H9 (cell line): ENCODE measurements at regions not wholly inside any gene's neighbourhood (a gene's known extent, or its start where the extent isn't known, plus 50 kb on each side); places are given as distances from the start of the nearest gene placed in this dataset.

ENCODE experiments used
- DNase-seq: peaks from one replicate; pipeline ENCODE4 v3.0.0-alpha.2; 2017
- H2AFZ ChIP-seq: one replicate; pipeline ENCODE4 v1.6.1; 2013; ENCODE audit warnings: mild to moderate bottlenecking, low read length, control low read depth, moderate library complexity
- H2AK5ac ChIP-seq: 2 replicates; pipeline ENCODE4 v1.6.1; 2013; ENCODE audit warnings: low read length, control low read depth, mixed read lengths; ENCODE audit not compliant: insufficient read length
- H2BK120ac ChIP-seq: one replicate; pipeline ENCODE4 v1.6.1; 2013; ENCODE audit warnings: low read depth, mild to moderate bottlenecking, low read length, control low read depth, inconsistent platforms; ENCODE audit not compliant: poor library complexity, severe bottlenecking
- H2BK12ac ChIP-seq: 2 replicates; pipeline ENCODE4 v1.6.1; 2013; ENCODE audit warnings: low read length, control low read depth, mixed read lengths, low read depth; ENCODE audit not compliant: insufficient read length
- H2BK15ac ChIP-seq: 2 replicates; pipeline ENCODE4 v1.6.1; 2013; ENCODE audit warnings: low read depth, low read length, control low read depth
- H2BK20ac ChIP-seq: one replicate; pipeline ENCODE4 v1.6.1; 2013; ENCODE audit warnings: low read depth, mild to moderate bottlenecking, low read length, control low read depth, inconsistent platforms; ENCODE audit not compliant: poor library complexity, severe bottlenecking
- H2BK5ac ChIP-seq: 2 replicates; pipeline ENCODE4 v1.6.1; 2013; ENCODE audit warnings: low read length, control low read depth, mixed read lengths; ENCODE audit not compliant: insufficient read length
- H3K14ac ChIP-seq: 2 replicates; pipeline ENCODE4 v1.6.1; 2013; ENCODE audit warnings: low read length, control low read depth; ENCODE audit not compliant: insufficient read depth
- H3K18ac ChIP-seq: 2 replicates; pipeline ENCODE4 v1.6.1; 2013; ENCODE audit warnings: low read depth, mild to moderate bottlenecking, mixed read lengths, low read length, control low read depth; ENCODE audit not compliant: insufficient read length
- H3K23ac ChIP-seq: 2 replicates; pipeline ENCODE4 v1.6.1; 2013; ENCODE audit warnings: low read length, control low read depth, mixed read lengths, low read depth; ENCODE audit not compliant: insufficient read length
- H3K23me2 ChIP-seq: 2 replicates; pipeline ENCODE4 v1.6.1; 2013; ENCODE audit warnings: low read depth, mild to moderate bottlenecking, mixed read lengths, low read length, control low read depth; ENCODE audit not compliant: insufficient read length, poor library complexity, severe bottlenecking
- H3K27ac ChIP-seq: 2 replicates; pipeline ENCODE4 v1.5.1; 2013; ENCODE audit warnings: low read length, control low read depth, mixed read lengths, low read depth; ENCODE audit not compliant: insufficient read length
- H3K27me3 ChIP-seq: 2 replicates; pipeline ENCODE4 v1.6.1; 2013; ENCODE audit warnings: low read length, control low read depth, inconsistent platforms; ENCODE audit not compliant: insufficient read depth
- H3K4ac ChIP-seq: 2 replicates; pipeline ENCODE4 v1.6.1; 2013; ENCODE audit warnings: low read depth, mild to moderate bottlenecking, control low read depth, inconsistent platforms, low read length, moderate library complexity
- H3K4me1 ChIP-seq: 2 replicates; pipeline ENCODE4 v1.6.1; 2013; ENCODE audit warnings: low read length, control low read depth, inconsistent platforms; ENCODE audit not compliant: insufficient read depth
- H3K4me2 ChIP-seq: 2 replicates; pipeline ENCODE4 v1.6.1; 2013; ENCODE audit warnings: low read length, control low read depth, mixed read lengths; ENCODE audit not compliant: insufficient read length, insufficient read depth
- H3K56ac ChIP-seq: 2 replicates; pipeline ENCODE4 v1.6.1; 2013; ENCODE audit warnings: low read depth, mild to moderate bottlenecking, mixed read lengths, low read length, control low read depth; ENCODE audit not compliant: insufficient read length
- H3K79me1 ChIP-seq: 2 replicates; pipeline ENCODE4 v1.6.1; 2013; ENCODE audit warnings: low read depth, mild to moderate bottlenecking, moderate library complexity, low read length, control low read depth, inconsistent platforms; ENCODE audit not compliant: insufficient read depth, poor library complexity, severe bottlenecking
- H3K79me2 ChIP-seq: 2 replicates; pipeline ENCODE4 v1.6.1; 2013; ENCODE audit warnings: low read length, control low read depth, inconsistent platforms; ENCODE audit not compliant: insufficient read depth
- H3K9ac ChIP-seq: 2 replicates; pipeline ENCODE4 v1.6.1; 2013; ENCODE audit warnings: low read length, control low read depth, mixed read lengths; ENCODE audit not compliant: insufficient read length; ENCODE audit errors: extremely low read depth
- H3K9me3 ChIP-seq: one replicate; pipeline ENCODE4 v1.6.1; 2013; ENCODE audit warnings: low read depth, low read length, inconsistent platforms; ENCODE audit not compliant: control insufficient read depth
- H3T11ph ChIP-seq: one replicate; pipeline ENCODE4 v1.6.1; 2013; ENCODE audit warnings: mild to moderate bottlenecking, low read length, control low read depth, inconsistent platforms
- H4K20me1 ChIP-seq: one replicate; pipeline ENCODE4 v1.6.1; 2013; ENCODE audit not compliant: control insufficient read depth, insufficient read length, insufficient read depth
- H4K5ac ChIP-seq: 2 replicates; pipeline ENCODE4 v1.6.1; 2013; ENCODE audit warnings: low read depth, mild to moderate bottlenecking, mixed read lengths, low read length, control low read depth; ENCODE audit not compliant: insufficient read length
- H4K8ac ChIP-seq: replicated peaks from 2 replicates; pipeline ENCODE4 v1.6.1; 2013; ENCODE audit warnings: low read length, control low read depth, mixed read lengths, low read depth; ENCODE audit not compliant: insufficient read length
- H4K91ac ChIP-seq: 2 replicates; pipeline ENCODE4 v1.6.1; 2013; ENCODE audit warnings: low read depth, mild to moderate bottlenecking, moderate library complexity, mixed read lengths, low read length, control low read depth; ENCODE audit not compliant: insufficient read length
- H3K27ac Mint-ChIP-seq, 3 experiments: 2 replicates in 2 of 3; 3 replicates in 1 of 3; pipeline ENCODE4 v1.8.0; 2020 to 2021; ENCODE audit warnings: mixed read lengths in 3 of 3, mild to moderate bottlenecking in 1 of 3, moderate library complexity in 1 of 3
- H3K27me3 Mint-ChIP-seq: 2 replicates; pipeline ENCODE4 v1.8.0; 2021; ENCODE audit warnings: low read depth, mild to moderate bottlenecking, moderate library complexity, mixed read lengths
- H3K36me3 Mint-ChIP-seq, 3 experiments: 2 replicates in 2 of 3; 3 replicates in 1 of 3; pipeline ENCODE4 v1.8.0; 2020 to 2021; ENCODE audit warnings: low read depth in 3 of 3, mixed read lengths in 3 of 3; ENCODE audit not compliant: insufficient read depth in 1 of 3
- H3K4me1 Mint-ChIP-seq, 2 experiments: 2 replicates each; pipeline ENCODE4 v1.8.0; 2020; ENCODE audit warnings: mixed read lengths in 2 of 2
- H3K4me3 Mint-ChIP-seq, 2 experiments: 2 replicates in 1 of 2; 3 replicates in 1 of 2; pipeline ENCODE4 v1.8.0; 2020 to 2021; ENCODE audit warnings: mild to moderate bottlenecking in 2 of 2, mixed read lengths in 2 of 2, moderate library complexity in 1 of 2
- H3K9me3 Mint-ChIP-seq, 2 experiments: 2 replicates in 1 of 2; 3 replicates in 1 of 2; pipeline ENCODE4 v1.8.0; 2020; ENCODE audit warnings: mild to moderate bottlenecking in 2 of 2, mixed read lengths in 2 of 2, moderate library complexity in 1 of 2
- TF ChIP-seq, protein P1 (sequence below): fragments of 200-600 bp; sonication (generic); conservative IDR thresholded peaks from 3 replicates; pipeline ENCODE4 v1.8.0; 2021; ENCODE audit warnings: antibody characterized with exemption, mild to moderate bottlenecking

GRCh38 chr4:129254526-129254925, 158.6 kb downstream of the C4orf33 start:
- Histone ChIP-seq H3K9me3 (no peaks in the 10 kb centered on the region), H2BK20ac (no peak overlapping the region), H3K4ac (no peak overlapping the region), H3T11ph (no peak overlapping the region), H3K56ac (no peak overlapping the region), H4K20me1 (no peaks in the 10 kb centered on the region), H3K14ac (no peak overlapping the region), H3K23me2 (no peaks in the 10 kb centered on the region), H2BK15ac (no peak overlapping the region), H3K9ac (no peak overlapping the region), H2AK5ac (no peak overlapping the region), H3K23ac (no peak overlapping the region), H3K27ac (no peak overlapping the region), H2BK12ac (no peak overlapping the region), H4K8ac (no peak overlapping the region), H2BK120ac (no peak overlapping the region), H3K4me1 (no peaks in the 10 kb centered on the region), H4K5ac (no peak overlapping the region), H3K79me2 (no peaks in the 10 kb centered on the region), H4K91ac (no peak overlapping the region), H2AFZ (no peak overlapping the region), H3K18ac (no peak overlapping the region), H3K79me1 (no peaks in the 10 kb centered on the region), H2BK5ac (no peak overlapping the region), H3K4me2 (no peak overlapping the region), H3K27me3 (no peaks in the 10 kb centered on the region)
- peaks cover 9 to 13% of the 10 kb centered on the region in 2 experiments for H3K4me1 Mint-ChIP-seq
- no peak overlapping the region for H3K27ac Mint-ChIP-seq
- peaks cover 4% of the 10 kb centered on the region in 2 experiments; a peak in 4 of 5 replicates for H3K9me3 Mint-ChIP-seq
- no peaks in the 10 kb centered on the region; the same call in 1 of the 2 replicates for H3K27me3 Mint-ChIP-seq
- TF ChIP-seq, protein P1, sequence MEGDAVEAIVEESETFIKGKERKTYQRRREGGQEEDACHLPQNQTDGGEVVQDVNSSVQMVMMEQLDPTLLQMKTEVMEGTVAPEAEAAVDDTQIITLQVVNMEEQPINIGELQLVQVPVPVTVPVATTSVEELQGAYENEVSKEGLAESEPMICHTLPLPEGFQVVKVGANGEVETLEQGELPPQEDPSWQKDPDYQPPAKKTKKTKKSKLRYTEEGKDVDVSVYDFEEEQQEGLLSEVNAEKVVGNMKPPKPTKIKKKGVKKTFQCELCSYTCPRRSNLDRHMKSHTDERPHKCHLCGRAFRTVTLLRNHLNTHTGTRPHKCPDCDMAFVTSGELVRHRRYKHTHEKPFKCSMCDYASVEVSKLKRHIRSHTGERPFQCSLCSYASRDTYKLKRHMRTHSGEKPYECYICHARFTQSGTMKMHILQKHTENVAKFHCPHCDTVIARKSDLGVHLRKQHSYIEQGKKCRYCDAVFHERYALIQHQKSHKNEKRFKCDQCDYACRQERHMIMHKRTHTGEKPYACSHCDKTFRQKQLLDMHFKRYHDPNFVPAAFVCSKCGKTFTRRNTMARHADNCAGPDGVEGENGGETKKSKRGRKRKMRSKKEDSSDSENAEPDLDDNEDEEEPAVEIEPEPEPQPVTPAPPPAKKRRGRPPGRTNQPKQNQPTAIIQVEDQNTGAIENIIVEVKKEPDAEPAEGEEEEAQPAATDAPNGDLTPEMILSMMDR = no peak
- H3K4me3 Mint-ChIP-seq = no peak overlapping the region
- DNase-seq = no peak
- peaks cover 2 to 4% (median 3%) of the 10 kb centered on the region in 3 experiments; a peak in 4 of 7 replicates for H3K36me3 Mint-ChIP-seq
